GM06990 (cell line): ENCODE measurements at regions not wholly inside any gene's neighbourhood (a gene's known extent, or its start where the extent isn't known, plus 50 kb on each side); places are given as distances from the start of the nearest gene placed in this dataset.
A peak's percentile ranks its signal among the peaks of the same experiment; 100 is the strongest.

Source experiments
- DNase-seq: peaks from one replicate; pipeline ENCODE4 v3.0.0-alpha.2; 2011; ENCODE audit not compliant: insufficient read length; ENCODE audit errors: extremely low read depth
- H3K27me3 ChIP-seq: replicated peaks from 2 replicates; pipeline ENCODE4 v1.6.0; 2011; ENCODE audit warnings: low read length; ENCODE audit not compliant: control insufficient read depth, insufficient read depth
- H3K36me3 ChIP-seq: 2 replicates; pipeline ENCODE4 v1.5.1; 2011; ENCODE audit warnings: low read length; ENCODE audit not compliant: control insufficient read depth, insufficient read depth
- H3K4me3 ChIP-seq: replicated peaks from 2 replicates; pipeline ENCODE4 v1.5.1; 2011; ENCODE audit warnings: low read depth, mild to moderate bottlenecking, control low read depth, low read length
- TF ChIP-seq, protein P1 (sequence below): IDR thresholded peaks from 2 replicates; pipeline ENCODE4 v1.5.1; 2011; ENCODE audit warnings: low read length, control low read depth, mild to moderate bottlenecking, inconsistent platforms; ENCODE audit not compliant: insufficient read depth, poor library complexity, severe bottlenecking

DNA sequence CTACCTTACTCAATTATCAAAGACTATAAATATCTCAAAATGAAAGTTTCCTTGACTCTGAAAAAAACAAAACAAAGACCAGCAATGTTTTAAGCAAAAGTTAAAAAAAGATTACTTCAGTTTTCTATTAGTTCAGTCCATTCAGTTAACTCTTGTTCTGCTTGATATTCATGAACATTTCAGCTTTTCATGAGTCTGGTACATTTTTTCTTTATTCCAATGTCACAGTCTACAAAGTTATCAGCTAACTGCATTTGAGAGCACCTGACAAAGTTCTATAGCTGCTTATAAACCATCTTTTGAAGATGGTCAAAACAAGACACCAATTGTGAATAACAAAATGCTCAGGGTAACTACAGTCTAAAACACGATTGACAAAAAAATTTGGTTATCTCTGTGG lies 156.1 kb upstream of the NOX3 start:
- no peaks in the 10 kb centered on the region for H3K36me3 ChIP-seq
- DNase-seq = no peak
- H3K4me3 ChIP-seq = no peak overlapping the region
- H3K27me3 ChIP-seq = no peaks in the 10 kb centered on the region
- TF ChIP-seq, protein P1, sequence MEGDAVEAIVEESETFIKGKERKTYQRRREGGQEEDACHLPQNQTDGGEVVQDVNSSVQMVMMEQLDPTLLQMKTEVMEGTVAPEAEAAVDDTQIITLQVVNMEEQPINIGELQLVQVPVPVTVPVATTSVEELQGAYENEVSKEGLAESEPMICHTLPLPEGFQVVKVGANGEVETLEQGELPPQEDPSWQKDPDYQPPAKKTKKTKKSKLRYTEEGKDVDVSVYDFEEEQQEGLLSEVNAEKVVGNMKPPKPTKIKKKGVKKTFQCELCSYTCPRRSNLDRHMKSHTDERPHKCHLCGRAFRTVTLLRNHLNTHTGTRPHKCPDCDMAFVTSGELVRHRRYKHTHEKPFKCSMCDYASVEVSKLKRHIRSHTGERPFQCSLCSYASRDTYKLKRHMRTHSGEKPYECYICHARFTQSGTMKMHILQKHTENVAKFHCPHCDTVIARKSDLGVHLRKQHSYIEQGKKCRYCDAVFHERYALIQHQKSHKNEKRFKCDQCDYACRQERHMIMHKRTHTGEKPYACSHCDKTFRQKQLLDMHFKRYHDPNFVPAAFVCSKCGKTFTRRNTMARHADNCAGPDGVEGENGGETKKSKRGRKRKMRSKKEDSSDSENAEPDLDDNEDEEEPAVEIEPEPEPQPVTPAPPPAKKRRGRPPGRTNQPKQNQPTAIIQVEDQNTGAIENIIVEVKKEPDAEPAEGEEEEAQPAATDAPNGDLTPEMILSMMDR = no peak

DNA sequence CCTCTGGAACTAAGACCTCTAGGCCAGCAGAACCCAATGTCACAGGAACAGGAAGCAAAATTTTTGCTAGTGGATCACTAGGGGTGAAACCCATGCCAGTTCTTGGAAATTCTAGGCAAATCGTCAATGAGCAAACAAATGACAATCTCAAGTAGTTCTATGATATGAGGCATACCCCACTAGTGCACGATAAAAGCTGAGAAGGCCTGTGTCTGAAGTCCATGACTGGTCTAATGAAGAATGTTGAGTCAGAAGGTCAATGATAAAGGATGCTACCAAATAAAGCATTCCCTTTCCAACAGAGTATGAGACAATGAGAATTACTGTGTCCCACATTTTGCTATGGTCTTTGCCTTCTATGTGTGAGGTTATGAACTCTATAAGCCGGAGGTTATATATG lies 149.4 kb upstream of the NOX3 start:
- Histone ChIP-seq H3K4me3 (no peak overlapping the region), H3K36me3 (no peaks in the 10 kb centered on the region), H3K27me3 (no peaks in the 10 kb centered on the region)
- DNase-seq = no peak
- TF ChIP-seq, protein P1 = no peak

DNA sequence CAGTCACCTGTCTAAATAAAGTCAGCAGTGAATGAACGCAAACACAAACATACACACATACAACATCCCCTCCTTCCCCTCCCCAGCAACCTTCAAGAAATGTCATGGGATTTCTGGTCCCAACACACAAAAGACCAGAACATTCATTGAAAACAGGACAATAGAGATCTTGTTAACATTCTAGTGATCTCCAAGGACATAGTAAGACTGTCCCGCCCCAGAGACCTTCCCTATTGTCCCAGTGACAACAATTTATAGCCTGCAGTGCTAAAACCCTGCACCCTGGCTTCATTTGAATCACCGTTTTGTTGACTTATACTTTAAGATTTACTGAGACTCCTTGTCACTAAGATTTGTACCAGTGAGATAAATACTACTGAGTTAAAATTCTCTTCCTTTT lies 143.9 kb upstream of the NOX3 start:
- no peak for DNase-seq
- TF ChIP-seq, protein P1 = no peak
- Histone ChIP-seq H3K4me3 (no peak overlapping the region), H3K27me3 (no peaks in the 10 kb centered on the region), H3K36me3 (no peaks in the 10 kb centered on the region)

DNA sequence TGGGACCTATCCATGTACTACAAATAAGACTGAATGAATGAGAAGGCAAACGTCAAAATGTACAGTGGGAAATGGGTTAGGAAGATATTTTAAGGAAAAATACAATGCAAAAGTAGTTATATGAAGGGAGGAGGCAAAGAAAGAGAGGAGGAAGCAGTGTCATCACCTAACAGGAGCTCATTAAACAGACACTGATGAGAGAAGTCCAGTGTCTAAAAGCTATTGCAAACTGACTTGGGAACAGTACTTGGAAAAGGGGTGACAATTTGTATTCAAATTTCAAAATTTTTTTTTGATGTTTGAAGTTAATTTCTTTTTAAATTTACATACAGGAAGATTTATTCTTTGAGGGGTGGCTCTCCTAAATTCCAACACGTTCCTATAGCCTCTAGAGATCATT lies 143.5 kb upstream of the NOX3 start:
- no peak overlapping the region for H3K4me3 ChIP-seq

DNA sequence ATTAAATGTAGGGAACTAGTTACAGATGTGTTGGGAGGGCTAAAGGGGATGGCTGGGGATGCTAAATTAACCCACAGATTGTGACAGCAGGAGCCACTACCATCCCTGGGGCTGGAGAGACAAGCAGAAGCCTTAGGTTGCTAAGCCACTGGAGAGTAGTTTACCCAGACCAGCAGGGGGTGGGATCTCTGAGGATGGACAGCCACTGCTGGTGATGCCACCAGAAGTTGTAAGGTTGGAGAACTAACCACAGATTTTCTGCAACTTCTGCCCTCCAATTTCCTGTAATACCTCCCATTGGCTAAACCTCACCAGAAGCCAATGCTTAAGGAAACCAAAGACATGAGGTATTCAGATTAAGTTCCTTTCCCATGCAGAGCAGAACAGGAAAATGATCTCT lies 139.6 kb upstream of the NOX3 start:
- Histone ChIP-seq H3K36me3 (no peaks in the 10 kb centered on the region), H3K4me3 (no peak overlapping the region), H3K27me3 (no peaks in the 10 kb centered on the region; the same call in 1 of the 2 replicates)
- no peak for DNase-seq
- TF ChIP-seq, protein P1 = peak; percentile 6

More for the DNA sequence above, 143.5 kb upstream of the NOX3 start:
- TF ChIP-seq, protein P1 = no peak
- H3K27me3 ChIP-seq = no peaks in the 10 kb centered on the region
- DNase-seq = no peak
- H3K36me3 ChIP-seq = no peaks in the 10 kb centered on the region

DNA sequence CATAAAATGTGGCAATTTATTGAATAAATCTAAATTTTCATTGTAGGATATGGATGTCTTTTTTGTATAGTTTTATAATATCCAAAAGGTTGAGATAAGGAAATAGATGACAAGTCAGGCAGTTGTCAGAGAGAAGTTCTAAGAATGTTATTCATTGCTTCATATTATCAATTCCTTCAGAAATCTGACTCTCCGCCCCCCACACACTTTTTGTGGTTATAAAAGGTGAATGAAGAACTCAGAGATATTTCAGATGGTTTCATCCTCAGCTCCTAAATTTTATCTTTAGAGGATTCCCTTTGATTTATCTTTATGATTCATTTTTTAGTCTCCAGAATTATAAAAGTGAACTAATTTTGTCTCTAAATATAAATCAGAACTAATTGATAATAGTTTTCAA lies 136.1 kb upstream of the NOX3 start:
- no peak overlapping the region for H3K4me3 ChIP-seq
- no peak for DNase-seq
- H3K36me3 ChIP-seq = no peaks in the 10 kb centered on the region
- TF ChIP-seq, protein P1 = no peak
- no peaks in the 10 kb centered on the region; the same call in 1 of the 2 replicates for H3K27me3 ChIP-seq
